NB4 (cell line): ENCODE measurements at regions not wholly inside any gene's neighbourhood (a gene's known extent, or its start where the extent isn't known, plus 50 kb on each side); places are given as distances from the start of the nearest gene placed in this dataset.
"Not testable (repeated sequence)": the region's sequence is repeated elsewhere in the genome, so short reads cannot be mapped to it uniquely, and the experiment has no call there.

ENCODE experiments used
- MYC ChIP-seq: IDR thresholded peaks from 2 replicates; pipeline ENCODE4 v1.6.1; 2011; ENCODE audit warnings: low read depth, low read length
- POLR2A ChIP-seq: IDR thresholded peaks from 2 replicates; pipeline ENCODE4 v1.6.1; 2011; ENCODE audit warnings: mild to moderate bottlenecking; ENCODE audit not compliant: insufficient read length; ENCODE audit errors: extremely low read depth
- TF ChIP-seq, protein P1 (sequence below): IDR thresholded peaks from one replicate; pipeline ENCODE4 v1.5.1; 2012; ENCODE audit warnings: low read depth, low read length
- TF ChIP-seq, protein P2 (sequence below): IDR thresholded peaks from 2 replicates; pipeline ENCODE4 v1.6.1; 2011; ENCODE audit warnings: low read depth, low read length

DNA sequence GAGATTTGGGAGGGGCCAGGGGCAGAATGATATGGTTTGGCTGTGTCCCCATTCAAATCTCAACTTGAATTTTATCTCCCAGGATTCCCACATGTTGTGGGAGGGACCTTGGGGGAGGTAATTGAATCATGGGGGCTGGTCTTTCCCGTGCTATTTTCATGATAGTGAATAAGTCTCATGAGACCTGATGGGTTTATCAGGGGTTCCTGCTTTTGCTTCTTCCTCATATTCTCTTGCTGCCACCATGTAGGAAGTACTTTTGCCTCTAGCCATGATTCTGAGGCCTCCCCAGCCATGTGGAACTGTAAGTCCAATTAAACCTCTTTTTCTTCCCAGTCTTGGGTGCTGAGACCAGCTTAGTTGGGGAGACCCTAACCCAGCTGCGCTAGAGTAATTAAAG is 462.9 kb downstream of the REEP3 start:
- not testable (repeated sequence) for TF ChIP-seq POLR2A, MYC
- TF ChIP-seq, protein P1, sequence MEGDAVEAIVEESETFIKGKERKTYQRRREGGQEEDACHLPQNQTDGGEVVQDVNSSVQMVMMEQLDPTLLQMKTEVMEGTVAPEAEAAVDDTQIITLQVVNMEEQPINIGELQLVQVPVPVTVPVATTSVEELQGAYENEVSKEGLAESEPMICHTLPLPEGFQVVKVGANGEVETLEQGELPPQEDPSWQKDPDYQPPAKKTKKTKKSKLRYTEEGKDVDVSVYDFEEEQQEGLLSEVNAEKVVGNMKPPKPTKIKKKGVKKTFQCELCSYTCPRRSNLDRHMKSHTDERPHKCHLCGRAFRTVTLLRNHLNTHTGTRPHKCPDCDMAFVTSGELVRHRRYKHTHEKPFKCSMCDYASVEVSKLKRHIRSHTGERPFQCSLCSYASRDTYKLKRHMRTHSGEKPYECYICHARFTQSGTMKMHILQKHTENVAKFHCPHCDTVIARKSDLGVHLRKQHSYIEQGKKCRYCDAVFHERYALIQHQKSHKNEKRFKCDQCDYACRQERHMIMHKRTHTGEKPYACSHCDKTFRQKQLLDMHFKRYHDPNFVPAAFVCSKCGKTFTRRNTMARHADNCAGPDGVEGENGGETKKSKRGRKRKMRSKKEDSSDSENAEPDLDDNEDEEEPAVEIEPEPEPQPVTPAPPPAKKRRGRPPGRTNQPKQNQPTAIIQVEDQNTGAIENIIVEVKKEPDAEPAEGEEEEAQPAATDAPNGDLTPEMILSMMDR, result not testable (repeated sequence)
- TF ChIP-seq, protein P2, sequence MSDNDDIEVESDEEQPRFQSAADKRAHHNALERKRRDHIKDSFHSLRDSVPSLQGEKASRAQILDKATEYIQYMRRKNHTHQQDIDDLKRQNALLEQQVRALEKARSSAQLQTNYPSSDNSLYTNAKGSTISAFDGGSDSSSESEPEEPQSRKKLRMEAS, result not testable (repeated sequence)
